Astrocyte (in vitro differentiated cells and primary cell): ENCODE measurements at regions not wholly inside any gene's neighbourhood (a gene's known extent, or its start where the extent isn't known, plus 50 kb on each side); places are given as distances from the start of the nearest gene placed in this dataset.

Experiments
- CTCF ChIP-seq: IDR thresholded peaks from 2 replicates; pipeline ENCODE4 v1.5.1; 2011; ENCODE audit warnings: low read depth, mild to moderate bottlenecking, inconsistent platforms, low read length, moderate library complexity; ENCODE audit not compliant: insufficient read depth
- EZH2 ChIP-seq: IDR thresholded peaks from 2 replicates; pipeline ENCODE4 v1.6.1; 2012; ENCODE audit warnings: mild to moderate bottlenecking, low read length, inconsistent platforms; ENCODE audit not compliant: insufficient read depth

GRCh38 chr9:134571946-134572917 is 69.4 kb upstream of the COL5A1 start:
- TF ChIP-seq CTCF, result no peak
- no peak for TF ChIP-seq EZH2
